ENCODE measurements at regions not wholly inside any gene's neighbourhood (a gene's known extent, or its start where the extent isn't known, plus 50 kb on each side); places are given as distances from the start of the nearest gene placed in this dataset.
A peak's percentile ranks its signal among the peaks of the same experiment; 100 is the strongest.

- CTCF ChIA-PET, result interaction anchor here (1.1 to 1.5 kb wide), 2 partner anchors 35 to 121 kb away, joined by 3 read pairs; no protein-coding TSS in a partner anchor
- no peak overlapping the region for H3K4me3 ChIP-seq (ENCODE audit: low read length)
- no peaks in the 10 kb centered on the region for H3K27me3 ChIP-seq (ENCODE audit: control insufficient read depth in 1 of 2, insufficient read depth in 2 of 2, low read length in 2 of 2)
- POLR2A ChIA-PET, result interaction anchor here (1.0 to 1.1 kb wide), 2 partner anchors 143 to 259 kb away, joined by 3 to 4 read pairs; partner anchors contain the start of gene SLC44A1
- no peak for TF ChIP-seq CTCF (IDR thresholded peaks at IDR 0.05)
- Mint-ChIP-seq H3K27ac (peak overlapping the region; percentile 16), H3K36me3 (ENCODE audit: low read depth) (no peaks in the 10 kb centered on the region), H3K4me1 (ENCODE audit: low read depth) (peaks cover 17% of the 10 kb centered on the region), H3K27me3 (peaks cover 20% of the 10 kb centered on the region), H3K4me3 (peak overlapping the region; percentile 8), H3K9me3 (no peaks in the 10 kb centered on the region)
- H3K4me1 ChIP-seq (ENCODE audit: insufficient read depth, low read length), result peaks cover 6% of the 10 kb centered on the region
- no peaks in the 10 kb centered on the region for H3K9me3 ChIP-seq (ENCODE audit: control insufficient read depth in 1 of 2, insufficient read depth in 1 of 2, low read length in 2 of 2)
- intact Hi-C loops (cut with DNase I, micrococcal nuclease), result no loop called here
- no peak overlapping the region for H3K27ac ChIP-seq (ENCODE audit: low read depth in 1 of 2, low read length in 2 of 2)
- ATAC-seq (ENCODE audit: poor library complexity), result no peak
- H3K36me3 ChIP-seq (ENCODE audit: insufficient read depth, low read length), result no peaks in the 10 kb centered on the region
- DNase-seq, result no peak
These were observed 57.0 kb upstream of the ABCA1 start for GRCh38 chr9:104984948-104985347.

- CTCF ChIA-PET, result interaction anchor here (0.7 to 1.5 kb wide), 2 partner anchors 37 to 894 kb away, joined by 3 to 5 read pairs; no protein-coding TSS in a partner anchor
- POLR2A ChIA-PET, result no interaction called here
- no peak overlapping the region for H3K4me3 ChIP-seq (ENCODE audit: low read length)
- H3K27ac ChIP-seq (ENCODE audit: low read depth in 1 of 2, low read length in 2 of 2), result no peak overlapping the region
- DNase-seq (no peak), ATAC-seq (ENCODE audit: poor library complexity) (no peak)
- H3K9me3 Mint-ChIP-seq, result no peaks in the 10 kb centered on the region
- peaks cover 26% of the 10 kb centered on the region for H3K4me1 Mint-ChIP-seq (ENCODE audit: low read depth)
- H3K36me3 Mint-ChIP-seq (ENCODE audit: low read depth), result peaks cover under 1% of the 10 kb centered on the region
- peaks cover 17% of the 10 kb centered on the region for H3K4me1 ChIP-seq (ENCODE audit: insufficient read depth, low read length)
- H3K36me3 ChIP-seq (ENCODE audit: insufficient read depth, low read length), result no peaks in the 10 kb centered on the region
- intact Hi-C loops (cut with DNase I, micrococcal nuclease), result no loop called here
- H3K27me3 ChIP-seq (ENCODE audit: control insufficient read depth in 1 of 2, insufficient read depth in 2 of 2, low read length in 2 of 2), result no peaks in the 10 kb centered on the region
- no peaks in the 10 kb centered on the region for H3K9me3 ChIP-seq (ENCODE audit: control insufficient read depth in 1 of 2, insufficient read depth in 1 of 2, low read length in 2 of 2)
- TF ChIP-seq CTCF (IDR thresholded peaks at IDR 0.05), result no peak
- H3K27me3 Mint-ChIP-seq, result peaks cover 26% of the 10 kb centered on the region
- H3K27ac Mint-ChIP-seq, result no peak overlapping the region
- no peak overlapping the region for H3K4me3 Mint-ChIP-seq
These were observed 58.1 kb upstream of the ABCA1 start for GRCh38 chr9:104986096-104986495.

GRCh38 chr9:104987743-104988142 is 59.8 kb upstream of the ABCA1 start:
- no peak for ATAC-seq (ENCODE audit: poor library complexity)
- Mint-ChIP-seq H3K4me3 (no peak overlapping the region), H3K4me1 (ENCODE audit: low read depth) (peaks cover 42% of the 10 kb centered on the region), H3K36me3 (ENCODE audit: low read depth) (peaks cover 4% of the 10 kb centered on the region), H3K27me3 (peaks cover 26% of the 10 kb centered on the region), H3K27ac (no peak overlapping the region), H3K9me3 (no peaks in the 10 kb centered on the region)
- no peaks in the 10 kb centered on the region for H3K9me3 ChIP-seq (ENCODE audit: control insufficient read depth in 1 of 2, insufficient read depth in 1 of 2, low read length in 2 of 2)
- ChIA-PET POLR2A (no interaction called here), CTCF (no interaction called here)
- no peak overlapping the region for H3K27ac ChIP-seq (ENCODE audit: low read depth in 1 of 2, low read length in 2 of 2)
- intact Hi-C loops (cut with DNase I, micrococcal nuclease), result loop anchor here in 1 of 2 experiments (2.0 kb wide), 1 partner anchor 19 kb away; no protein-coding TSS in a partner anchor
- H3K27me3 ChIP-seq (ENCODE audit: control insufficient read depth in 1 of 2, insufficient read depth in 2 of 2, low read length in 2 of 2), result no peaks in the 10 kb centered on the region
- H3K36me3 ChIP-seq (ENCODE audit: insufficient read depth, low read length), result no peaks in the 10 kb centered on the region
- peaks cover 32% of the 10 kb centered on the region for H3K4me1 ChIP-seq (ENCODE audit: insufficient read depth, low read length)
- H3K4me3 ChIP-seq (ENCODE audit: low read length), result no peak overlapping the region
- no peak for DNase-seq
- no peak for TF ChIP-seq CTCF (IDR thresholded peaks at IDR 0.05)
